ENCODE measurements at regions not wholly inside any gene's neighbourhood (a gene's known extent, or its start where the extent isn't known, plus 50 kb on each side); places are given as distances from the start of the nearest gene placed in this dataset.

DNA sequence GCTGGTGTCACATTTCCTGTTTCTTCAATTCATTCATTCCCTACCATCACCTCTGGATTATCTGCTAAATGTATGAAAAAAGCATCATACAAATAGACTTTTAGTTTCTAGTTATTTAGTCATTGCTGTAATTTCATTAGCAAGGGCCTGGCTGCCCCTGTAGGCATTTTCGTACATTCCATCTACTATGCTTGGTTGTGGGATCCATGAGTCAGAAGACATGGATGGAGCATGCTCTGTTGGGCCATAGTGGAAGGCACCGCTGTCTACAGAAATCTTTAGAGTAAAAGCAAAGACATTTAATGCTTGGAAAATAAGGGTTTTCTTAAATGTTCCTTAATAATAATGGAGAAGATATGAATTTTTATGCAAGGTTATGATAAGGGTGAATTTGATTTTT is 324.8 kb upstream of the MEIS1 start (continued):
- TF ChIP-seq, protein P1, sequence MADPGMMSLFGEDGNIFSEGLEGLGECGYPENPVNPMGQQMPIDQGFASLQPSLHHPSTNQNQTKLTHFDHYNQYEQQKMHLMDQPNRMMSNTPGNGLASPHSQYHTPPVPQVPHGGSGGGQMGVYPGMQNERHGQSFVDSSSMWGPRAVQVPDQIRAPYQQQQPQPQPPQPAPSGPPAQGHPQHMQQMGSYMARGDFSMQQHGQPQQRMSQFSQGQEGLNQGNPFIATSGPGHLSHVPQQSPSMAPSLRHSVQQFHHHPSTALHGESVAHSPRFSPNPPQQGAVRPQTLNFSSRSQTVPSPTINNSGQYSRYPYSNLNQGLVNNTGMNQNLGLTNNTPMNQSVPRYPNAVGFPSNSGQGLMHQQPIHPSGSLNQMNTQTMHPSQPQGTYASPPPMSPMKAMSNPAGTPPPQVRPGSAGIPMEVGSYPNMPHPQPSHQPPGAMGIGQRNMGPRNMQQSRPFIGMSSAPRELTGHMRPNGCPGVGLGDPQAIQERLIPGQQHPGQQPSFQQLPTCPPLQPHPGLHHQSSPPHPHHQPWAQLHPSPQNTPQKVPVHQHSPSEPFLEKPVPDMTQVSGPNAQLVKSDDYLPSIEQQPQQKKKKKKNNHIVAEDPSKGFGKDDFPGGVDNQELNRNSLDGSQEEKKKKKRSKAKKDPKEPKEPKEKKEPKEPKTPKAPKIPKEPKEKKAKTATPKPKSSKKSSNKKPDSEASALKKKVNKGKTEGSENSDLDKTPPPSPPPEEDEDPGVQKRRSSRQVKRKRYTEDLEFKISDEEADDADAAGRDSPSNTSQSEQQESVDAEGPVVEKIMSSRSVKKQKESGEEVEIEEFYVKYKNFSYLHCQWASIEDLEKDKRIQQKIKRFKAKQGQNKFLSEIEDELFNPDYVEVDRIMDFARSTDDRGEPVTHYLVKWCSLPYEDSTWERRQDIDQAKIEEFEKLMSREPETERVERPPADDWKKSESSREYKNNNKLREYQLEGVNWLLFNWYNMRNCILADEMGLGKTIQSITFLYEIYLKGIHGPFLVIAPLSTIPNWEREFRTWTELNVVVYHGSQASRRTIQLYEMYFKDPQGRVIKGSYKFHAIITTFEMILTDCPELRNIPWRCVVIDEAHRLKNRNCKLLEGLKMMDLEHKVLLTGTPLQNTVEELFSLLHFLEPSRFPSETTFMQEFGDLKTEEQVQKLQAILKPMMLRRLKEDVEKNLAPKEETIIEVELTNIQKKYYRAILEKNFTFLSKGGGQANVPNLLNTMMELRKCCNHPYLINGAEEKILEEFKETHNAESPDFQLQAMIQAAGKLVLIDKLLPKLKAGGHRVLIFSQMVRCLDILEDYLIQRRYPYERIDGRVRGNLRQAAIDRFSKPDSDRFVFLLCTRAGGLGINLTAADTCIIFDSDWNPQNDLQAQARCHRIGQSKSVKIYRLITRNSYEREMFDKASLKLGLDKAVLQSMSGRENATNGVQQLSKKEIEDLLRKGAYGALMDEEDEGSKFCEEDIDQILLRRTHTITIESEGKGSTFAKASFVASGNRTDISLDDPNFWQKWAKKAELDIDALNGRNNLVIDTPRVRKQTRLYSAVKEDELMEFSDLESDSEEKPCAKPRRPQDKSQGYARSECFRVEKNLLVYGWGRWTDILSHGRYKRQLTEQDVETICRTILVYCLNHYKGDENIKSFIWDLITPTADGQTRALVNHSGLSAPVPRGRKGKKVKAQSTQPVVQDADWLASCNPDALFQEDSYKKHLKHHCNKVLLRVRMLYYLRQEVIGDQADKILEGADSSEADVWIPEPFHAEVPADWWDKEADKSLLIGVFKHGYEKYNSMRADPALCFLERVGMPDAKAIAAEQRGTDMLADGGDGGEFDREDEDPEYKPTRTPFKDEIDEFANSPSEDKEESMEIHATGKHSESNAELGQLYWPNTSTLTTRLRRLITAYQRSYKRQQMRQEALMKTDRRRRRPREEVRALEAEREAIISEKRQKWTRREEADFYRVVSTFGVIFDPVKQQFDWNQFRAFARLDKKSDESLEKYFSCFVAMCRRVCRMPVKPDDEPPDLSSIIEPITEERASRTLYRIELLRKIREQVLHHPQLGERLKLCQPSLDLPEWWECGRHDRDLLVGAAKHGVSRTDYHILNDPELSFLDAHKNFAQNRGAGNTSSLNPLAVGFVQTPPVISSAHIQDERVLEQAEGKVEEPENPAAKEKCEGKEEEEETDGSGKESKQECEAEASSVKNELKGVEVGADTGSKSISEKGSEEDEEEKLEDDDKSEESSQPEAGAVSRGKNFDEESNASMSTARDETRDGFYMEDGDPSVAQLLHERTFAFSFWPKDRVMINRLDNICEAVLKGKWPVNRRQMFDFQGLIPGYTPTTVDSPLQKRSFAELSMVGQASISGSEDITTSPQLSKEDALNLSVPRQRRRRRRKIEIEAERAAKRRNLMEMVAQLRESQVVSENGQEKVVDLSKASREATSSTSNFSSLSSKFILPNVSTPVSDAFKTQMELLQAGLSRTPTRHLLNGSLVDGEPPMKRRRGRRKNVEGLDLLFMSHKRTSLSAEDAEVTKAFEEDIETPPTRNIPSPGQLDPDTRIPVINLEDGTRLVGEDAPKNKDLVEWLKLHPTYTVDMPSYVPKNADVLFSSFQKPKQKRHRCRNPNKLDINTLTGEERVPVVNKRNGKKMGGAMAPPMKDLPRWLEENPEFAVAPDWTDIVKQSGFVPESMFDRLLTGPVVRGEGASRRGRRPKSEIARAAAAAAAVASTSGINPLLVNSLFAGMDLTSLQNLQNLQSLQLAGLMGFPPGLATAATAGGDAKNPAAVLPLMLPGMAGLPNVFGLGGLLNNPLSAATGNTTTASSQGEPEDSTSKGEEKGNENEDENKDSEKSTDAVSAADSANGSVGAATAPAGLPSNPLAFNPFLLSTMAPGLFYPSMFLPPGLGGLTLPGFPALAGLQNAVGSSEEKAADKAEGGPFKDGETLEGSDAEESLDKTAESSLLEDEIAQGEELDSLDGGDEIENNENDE (IDR thresholded peaks at IDR 0.05; ENCODE audit: insufficient replicate concordance, low read length) = no peak
- TF ChIP-seq POLR2A (IDR thresholded peaks at IDR 0.05; ENCODE audit: control extremely low read depth in 1 of 2, low read depth in 2 of 2, low read length in 2 of 2) (no peak), TBP (IDR thresholded peaks at IDR 0.05; ENCODE audit: low read depth, low read length) (no peak), TEAD4 (IDR thresholded peaks at IDR 0.05; ENCODE audit: low read depth, low read length) (no peak), HDAC2 (IDR thresholded peaks at IDR 0.05; ENCODE audit: borderline replicate concordance in 1 of 2, low read depth in 2 of 2, low read length in 2 of 2) (no peak), EGR1 (IDR thresholded peaks at IDR 0.05; ENCODE audit: borderline replicate concordance, low read depth, low read length) (no peak), FOSL1 (IDR thresholded peaks at IDR 0.05; ENCODE audit: insufficient read depth, low read depth, low read length) (no peak), KDM1A (IDR thresholded peaks at IDR 0.05; ENCODE audit: borderline replicate concordance, low read length) (no peak), CREB1 (IDR thresholded peaks at IDR 0.05) (no peak)
- TF ChIP-seq, protein P2, sequence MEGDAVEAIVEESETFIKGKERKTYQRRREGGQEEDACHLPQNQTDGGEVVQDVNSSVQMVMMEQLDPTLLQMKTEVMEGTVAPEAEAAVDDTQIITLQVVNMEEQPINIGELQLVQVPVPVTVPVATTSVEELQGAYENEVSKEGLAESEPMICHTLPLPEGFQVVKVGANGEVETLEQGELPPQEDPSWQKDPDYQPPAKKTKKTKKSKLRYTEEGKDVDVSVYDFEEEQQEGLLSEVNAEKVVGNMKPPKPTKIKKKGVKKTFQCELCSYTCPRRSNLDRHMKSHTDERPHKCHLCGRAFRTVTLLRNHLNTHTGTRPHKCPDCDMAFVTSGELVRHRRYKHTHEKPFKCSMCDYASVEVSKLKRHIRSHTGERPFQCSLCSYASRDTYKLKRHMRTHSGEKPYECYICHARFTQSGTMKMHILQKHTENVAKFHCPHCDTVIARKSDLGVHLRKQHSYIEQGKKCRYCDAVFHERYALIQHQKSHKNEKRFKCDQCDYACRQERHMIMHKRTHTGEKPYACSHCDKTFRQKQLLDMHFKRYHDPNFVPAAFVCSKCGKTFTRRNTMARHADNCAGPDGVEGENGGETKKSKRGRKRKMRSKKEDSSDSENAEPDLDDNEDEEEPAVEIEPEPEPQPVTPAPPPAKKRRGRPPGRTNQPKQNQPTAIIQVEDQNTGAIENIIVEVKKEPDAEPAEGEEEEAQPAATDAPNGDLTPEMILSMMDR (IDR thresholded peaks at IDR 0.05; ENCODE audit: control extremely low read depth in 1 of 3, insufficient read depth in 1 of 3, low read depth in 1 of 3, low read length in 3 of 3) = no peak
